Osteoblast (primary cell): ENCODE measurements at regions not wholly inside any gene's neighbourhood (a gene's known extent, or its start where the extent isn't known, plus 50 kb on each side); places are given as distances from the start of the nearest gene placed in this dataset.

Source experiments
- DNase-seq: peaks from one replicate; pipeline ENCODE4 v3.0.0; 2011; ENCODE audit warnings: low spot score, mixed read lengths; ENCODE audit not compliant: insufficient read length; ENCODE audit errors: missing footprints
- H2AFZ ChIP-seq: 2 replicates; pipeline ENCODE4 v1.6.0; 2011; ENCODE audit warnings: mild to moderate bottlenecking, low read length
- H3K27ac ChIP-seq: 2 replicates; pipeline ENCODE4 v1.5.1; 2011; ENCODE audit warnings: mild to moderate bottlenecking, low read depth, low read length, moderate library complexity
- H3K27me3 ChIP-seq: 2 replicates; pipeline ENCODE4 v1.6.0; 2012; ENCODE audit warnings: mild to moderate bottlenecking, control low read depth, inconsistent platforms, low read length, moderate library complexity; ENCODE audit not compliant: insufficient read depth
- H3K36me3 ChIP-seq: 2 replicates; pipeline ENCODE4 v1.5.1; 2011; ENCODE audit warnings: mild to moderate bottlenecking, low read length, control low read depth, moderate library complexity; ENCODE audit not compliant: insufficient read depth
- H3K4me1 ChIP-seq: 2 replicates; pipeline ENCODE4 v1.5.1; 2011; ENCODE audit warnings: mild to moderate bottlenecking, low read length, control low read depth, moderate library complexity; ENCODE audit not compliant: insufficient read depth
- H3K4me2 ChIP-seq: 2 replicates; pipeline ENCODE4 v1.6.0; 2011; ENCODE audit warnings: mild to moderate bottlenecking, low read length; ENCODE audit not compliant: insufficient read depth
- H3K4me3 ChIP-seq: fragments of 200-600 bp; sonication (generic); 3 replicates; pipeline ENCODE4 v1.5.1; 2012; ENCODE audit warnings: mild to moderate bottlenecking, low read length, inconsistent platforms; ENCODE audit not compliant: insufficient read depth
- H3K79me2 ChIP-seq: 2 replicates; pipeline ENCODE4 v1.6.0; 2012; ENCODE audit warnings: mild to moderate bottlenecking, low read length, control low read depth, inconsistent platforms; ENCODE audit not compliant: insufficient read depth
- H3K9me3 ChIP-seq: 2 replicates; pipeline ENCODE4 v1.5.1; 2011; ENCODE audit warnings: low read depth, low read length, control low read depth
- H4K20me1 ChIP-seq: 2 replicates; pipeline ENCODE4 v1.6.0; 2012; ENCODE audit warnings: mild to moderate bottlenecking, low read length, control low read depth; ENCODE audit not compliant: insufficient read depth
- TF ChIP-seq, protein P1 (sequence below): IDR thresholded peaks from 2 replicates; pipeline ENCODE4 v1.5.1; 2011; ENCODE audit warnings: mild to moderate bottlenecking, low read depth, low read length, moderate library complexity; ENCODE audit errors: extremely low read depth

DNA sequence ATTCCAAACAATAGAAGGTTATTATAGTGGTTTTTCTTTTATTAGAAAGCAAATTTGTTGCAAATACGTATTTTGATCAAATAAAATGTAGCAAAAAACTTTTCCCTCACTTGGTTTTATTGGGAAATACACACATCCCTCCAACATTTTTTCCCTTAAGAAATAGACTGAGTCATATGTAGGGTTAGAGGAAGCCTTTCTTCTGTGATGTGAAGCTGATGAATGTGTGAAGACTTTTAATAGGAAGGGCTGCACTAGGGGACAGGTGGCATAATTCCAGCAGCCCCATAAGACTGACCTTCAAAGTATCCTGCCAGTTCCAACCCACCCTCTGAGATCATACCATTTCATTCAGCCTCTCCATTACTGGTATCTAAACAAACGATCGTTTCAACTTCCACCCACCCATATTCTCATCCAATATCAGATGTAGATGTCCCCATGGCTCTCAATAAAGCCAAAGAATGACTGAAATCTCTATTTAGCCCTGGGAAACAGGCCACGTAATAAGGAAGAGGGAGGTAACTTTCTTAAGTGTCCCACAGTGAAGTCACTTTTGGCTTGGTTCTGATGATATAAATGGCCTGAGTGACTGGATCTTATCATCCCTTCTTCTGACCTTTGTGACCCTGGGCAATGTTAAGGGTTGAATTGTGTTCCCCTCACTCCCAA lies 64.7 kb upstream of the LPAR1 start:
- H3K79me2 ChIP-seq = no peaks in the 10 kb centered on the region

DNA sequence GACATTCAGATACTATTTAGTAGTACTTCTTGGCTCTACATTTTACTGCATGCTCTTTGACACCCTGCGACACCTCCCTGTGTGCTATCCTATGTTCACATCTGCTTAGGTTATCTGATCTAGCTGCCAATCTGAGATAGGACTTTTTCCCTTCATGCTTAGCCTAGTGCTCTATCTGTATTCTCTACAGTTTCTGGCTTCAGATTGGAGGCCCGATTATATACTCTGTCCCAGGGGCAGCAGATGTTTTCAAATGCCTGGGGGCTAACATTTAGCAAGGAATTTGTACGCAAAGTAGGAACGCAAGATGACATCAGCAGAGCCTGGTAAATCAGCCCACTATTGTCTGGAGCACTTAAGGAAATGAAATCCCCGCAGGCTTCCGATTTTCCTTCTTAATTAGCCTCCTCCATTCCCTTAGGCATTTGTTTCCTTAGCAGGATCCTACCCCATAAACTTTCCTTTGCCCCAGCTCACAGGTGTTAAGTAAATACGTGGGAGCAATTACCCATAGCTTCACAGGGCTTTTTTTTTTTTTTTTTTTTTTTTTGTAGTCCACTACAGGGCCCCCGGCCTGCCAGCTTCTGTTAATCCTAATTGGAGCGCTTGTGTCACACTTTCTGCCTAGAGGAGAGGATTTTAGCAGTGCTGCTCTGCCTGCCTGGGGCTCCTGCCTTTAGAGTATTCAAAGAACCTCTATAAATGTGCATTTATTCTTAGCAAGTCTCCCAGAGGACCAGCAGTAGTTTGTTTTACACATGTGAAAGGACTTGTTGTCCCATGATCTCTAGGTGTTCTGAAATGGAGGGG lies 61.1 kb upstream of the LPAR1 start:
- Histone ChIP-seq H3K27ac (no peak overlapping the region), H4K20me1 (no peaks in the 10 kb centered on the region), H3K79me2 (no peaks in the 10 kb centered on the region), H3K4me3 (no peak overlapping the region), H3K4me1 (peaks cover 4% of the 10 kb centered on the region), H3K27me3 (no peaks in the 10 kb centered on the region), H3K9me3 (no peaks in the 10 kb centered on the region), H2AFZ (no peak overlapping the region), H3K36me3 (no peaks in the 10 kb centered on the region), H3K4me2 (no peak overlapping the region)
- DNase-seq = no peak
- TF ChIP-seq, protein P1, sequence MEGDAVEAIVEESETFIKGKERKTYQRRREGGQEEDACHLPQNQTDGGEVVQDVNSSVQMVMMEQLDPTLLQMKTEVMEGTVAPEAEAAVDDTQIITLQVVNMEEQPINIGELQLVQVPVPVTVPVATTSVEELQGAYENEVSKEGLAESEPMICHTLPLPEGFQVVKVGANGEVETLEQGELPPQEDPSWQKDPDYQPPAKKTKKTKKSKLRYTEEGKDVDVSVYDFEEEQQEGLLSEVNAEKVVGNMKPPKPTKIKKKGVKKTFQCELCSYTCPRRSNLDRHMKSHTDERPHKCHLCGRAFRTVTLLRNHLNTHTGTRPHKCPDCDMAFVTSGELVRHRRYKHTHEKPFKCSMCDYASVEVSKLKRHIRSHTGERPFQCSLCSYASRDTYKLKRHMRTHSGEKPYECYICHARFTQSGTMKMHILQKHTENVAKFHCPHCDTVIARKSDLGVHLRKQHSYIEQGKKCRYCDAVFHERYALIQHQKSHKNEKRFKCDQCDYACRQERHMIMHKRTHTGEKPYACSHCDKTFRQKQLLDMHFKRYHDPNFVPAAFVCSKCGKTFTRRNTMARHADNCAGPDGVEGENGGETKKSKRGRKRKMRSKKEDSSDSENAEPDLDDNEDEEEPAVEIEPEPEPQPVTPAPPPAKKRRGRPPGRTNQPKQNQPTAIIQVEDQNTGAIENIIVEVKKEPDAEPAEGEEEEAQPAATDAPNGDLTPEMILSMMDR = no peak

More for the DNA sequence above, 64.7 kb upstream of the LPAR1 start:
- Histone ChIP-seq H3K36me3 (no peaks in the 10 kb centered on the region), H3K9me3 (no peaks in the 10 kb centered on the region), H3K27me3 (no peaks in the 10 kb centered on the region), H3K4me1 (no peaks in the 10 kb centered on the region), H4K20me1 (no peaks in the 10 kb centered on the region), H3K27ac (no peak overlapping the region), H3K4me2 (no peak overlapping the region), H3K4me3 (no peak overlapping the region), H2AFZ (no peak overlapping the region)
- TF ChIP-seq, protein P1 = no peak
- no peak for DNase-seq

DNA sequence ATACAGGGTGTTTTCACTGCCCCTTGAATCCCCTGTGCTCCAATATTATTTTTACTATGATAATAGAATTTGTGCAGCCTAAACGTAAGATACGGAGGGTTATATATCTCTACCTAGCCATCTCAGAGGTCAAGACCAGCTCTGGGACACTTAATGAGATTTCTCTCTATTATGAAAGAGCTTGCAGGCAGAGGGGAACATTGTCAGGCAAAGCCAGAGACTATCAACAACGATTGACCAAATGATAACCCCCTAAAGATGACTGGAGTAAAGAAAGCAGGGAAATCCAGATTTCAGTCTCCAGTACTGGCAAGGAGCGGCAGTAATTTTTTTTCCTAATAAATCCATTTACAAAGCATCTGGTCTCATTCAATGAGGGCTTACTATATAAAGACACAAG lies 59.8 kb upstream of the LPAR1 start:
- no peak overlapping the region for H3K4me3 ChIP-seq
- no peak overlapping the region for H2AFZ ChIP-seq
- no peaks in the 10 kb centered on the region for H3K36me3 ChIP-seq
- no peaks in the 10 kb centered on the region for H3K9me3 ChIP-seq
- TF ChIP-seq, protein P1 = no peak
- no peak overlapping the region for H3K27ac ChIP-seq
- H3K79me2 ChIP-seq = no peaks in the 10 kb centered on the region
- peaks cover 7% of the 10 kb centered on the region for H3K4me1 ChIP-seq
- H4K20me1 ChIP-seq = no peaks in the 10 kb centered on the region
- H3K4me2 ChIP-seq = no peak overlapping the region
- H3K27me3 ChIP-seq = no peaks in the 10 kb centered on the region
- DNase-seq = no peak

DNA sequence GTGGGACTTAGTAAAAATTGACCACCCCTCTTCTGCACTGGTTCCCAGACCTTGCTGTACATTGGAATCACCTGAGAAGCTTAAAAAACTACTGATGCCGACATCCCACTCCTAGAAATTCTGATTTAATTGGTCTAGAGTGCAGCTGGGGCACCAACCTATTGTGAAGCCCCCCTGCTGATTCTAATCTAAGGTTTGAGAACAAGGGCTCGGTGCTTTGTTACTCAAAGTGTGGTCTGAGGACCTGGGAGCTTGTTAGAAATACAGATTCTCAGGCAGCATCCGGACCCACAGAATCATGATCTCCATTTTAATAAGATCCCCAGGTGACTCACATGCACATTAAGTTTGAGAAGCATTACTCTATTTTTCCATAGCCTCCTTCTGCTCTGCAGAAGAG lies 57.8 kb upstream of the LPAR1 start:
- H2AFZ ChIP-seq = no peak overlapping the region
- peaks cover 7% of the 10 kb centered on the region for H3K4me1 ChIP-seq
- no peaks in the 10 kb centered on the region for H3K9me3 ChIP-seq
- no peaks in the 10 kb centered on the region for H4K20me1 ChIP-seq
- no peak overlapping the region for H3K27ac ChIP-seq
- no peak overlapping the region for H3K4me2 ChIP-seq
- TF ChIP-seq, protein P1 = no peak
- no peaks in the 10 kb centered on the region for H3K79me2 ChIP-seq
- DNase-seq = no peak
- H3K27me3 ChIP-seq = no peaks in the 10 kb centered on the region
- H3K4me3 ChIP-seq = no peak overlapping the region
- no peaks in the 10 kb centered on the region for H3K36me3 ChIP-seq
